DOHH2 (cell line): ENCODE measurements at regions not wholly inside any gene's neighbourhood (a gene's known extent, or its start where the extent isn't known, plus 50 kb on each side); places are given as distances from the start of the nearest gene placed in this dataset.

Source experiments
- CTCF ChIP-seq: fragments of 200-600 bp; sonication (generic); IDR thresholded peaks from one replicate; pipeline ENCODE4 v1.5.1; 2014; ENCODE audit warnings: antibody characterized with exemption, mild to moderate bottlenecking, low read depth, low read length; ENCODE audit not compliant: poor library complexity, severe bottlenecking
- EZH2phosphoT487 ChIP-seq: fragments of 200-600 bp; sonication (generic); IDR thresholded peaks from 2 replicates; pipeline ENCODE4 v1.6.1; 2017; ENCODE audit warnings: borderline replicate concordance, mild to moderate bottlenecking, antibody characterized with exemption, low read length, moderate library complexity, mixed read lengths

DNA sequence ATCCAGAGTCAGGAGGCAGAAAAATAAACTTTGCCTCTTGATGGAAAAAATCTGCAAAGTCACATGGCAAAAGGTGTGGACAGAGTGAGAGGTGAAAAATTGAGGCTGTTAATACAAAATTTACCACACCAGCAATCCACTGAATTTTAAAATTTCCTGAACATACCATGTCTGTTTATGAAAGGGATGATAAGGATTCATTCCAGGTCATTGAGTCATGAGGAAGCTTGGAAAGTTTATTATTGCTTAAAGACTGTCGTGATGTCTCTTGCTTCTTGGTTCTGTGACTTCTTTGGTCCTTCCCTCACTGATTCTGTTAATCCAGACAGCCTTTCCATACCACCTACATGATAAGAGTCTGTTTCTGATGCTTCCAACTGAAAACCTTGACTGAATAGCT lies 73.2 kb downstream of the TTC6 start:
- TF ChIP-seq CTCF, result no peak
- no peak for TF ChIP-seq EZH2phosphoT487
